ENCODE measurements at regions not wholly inside any gene's neighbourhood (a gene's known extent, or its start where the extent isn't known, plus 50 kb on each side); places are given as distances from the start of the nearest gene placed in this dataset.

DNA sequence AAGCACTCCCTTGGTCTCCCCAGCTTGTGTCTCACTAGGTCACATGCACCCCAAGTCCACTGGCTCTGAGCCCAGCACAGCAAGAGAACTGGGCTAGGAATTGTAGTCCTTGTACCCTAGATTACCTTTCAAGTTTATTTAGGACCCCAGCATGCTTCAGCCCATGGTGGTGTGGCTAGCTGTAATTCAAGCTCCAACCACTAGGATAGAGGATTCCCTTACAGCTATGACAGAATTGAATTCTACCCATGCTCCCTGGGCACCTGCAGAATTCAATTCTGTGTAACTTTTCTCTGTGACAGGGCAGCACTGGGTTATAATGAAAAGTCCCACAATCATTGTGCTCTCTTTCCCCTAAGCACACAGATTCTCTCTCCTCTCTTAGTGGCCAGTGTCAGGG is 253.8 kb upstream of the DMD start:
- DNase-seq (ENCODE audit: low read depth): no peak
- no peak overlapping the region for H3K4me3 ChIP-seq (ENCODE audit: low read depth, low read length)

GRCh38 chrX:33457102-33457501 is 245.8 kb upstream of the DMD start:
- no peak overlapping the region for H3K4me3 ChIP-seq (ENCODE audit: low read depth, low read length)
- no peak for DNase-seq (ENCODE audit: low read depth)

DNA sequence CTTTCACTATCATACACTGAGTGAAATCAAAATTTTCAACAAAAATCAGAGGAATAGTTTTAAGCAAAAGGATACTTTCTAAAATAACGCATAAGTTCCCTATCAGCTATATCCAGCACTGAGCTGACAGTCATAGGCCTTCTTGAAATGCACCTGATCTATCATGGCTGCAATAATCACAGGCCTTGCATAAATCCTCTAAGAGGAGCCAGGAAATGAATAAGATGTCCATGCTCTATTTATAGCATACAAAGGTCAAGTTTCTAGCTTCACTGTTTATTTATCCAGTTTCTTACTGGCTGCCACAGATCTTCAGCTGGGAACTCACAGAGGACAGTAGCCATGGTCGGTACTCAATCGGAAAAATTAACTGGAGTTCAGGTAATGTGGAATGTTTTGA is 235.9 kb upstream of the DMD start:
- DNase-seq (ENCODE audit: low read depth): no peak
- no peak overlapping the region for H3K4me3 ChIP-seq (ENCODE audit: low read depth, low read length)

DNA sequence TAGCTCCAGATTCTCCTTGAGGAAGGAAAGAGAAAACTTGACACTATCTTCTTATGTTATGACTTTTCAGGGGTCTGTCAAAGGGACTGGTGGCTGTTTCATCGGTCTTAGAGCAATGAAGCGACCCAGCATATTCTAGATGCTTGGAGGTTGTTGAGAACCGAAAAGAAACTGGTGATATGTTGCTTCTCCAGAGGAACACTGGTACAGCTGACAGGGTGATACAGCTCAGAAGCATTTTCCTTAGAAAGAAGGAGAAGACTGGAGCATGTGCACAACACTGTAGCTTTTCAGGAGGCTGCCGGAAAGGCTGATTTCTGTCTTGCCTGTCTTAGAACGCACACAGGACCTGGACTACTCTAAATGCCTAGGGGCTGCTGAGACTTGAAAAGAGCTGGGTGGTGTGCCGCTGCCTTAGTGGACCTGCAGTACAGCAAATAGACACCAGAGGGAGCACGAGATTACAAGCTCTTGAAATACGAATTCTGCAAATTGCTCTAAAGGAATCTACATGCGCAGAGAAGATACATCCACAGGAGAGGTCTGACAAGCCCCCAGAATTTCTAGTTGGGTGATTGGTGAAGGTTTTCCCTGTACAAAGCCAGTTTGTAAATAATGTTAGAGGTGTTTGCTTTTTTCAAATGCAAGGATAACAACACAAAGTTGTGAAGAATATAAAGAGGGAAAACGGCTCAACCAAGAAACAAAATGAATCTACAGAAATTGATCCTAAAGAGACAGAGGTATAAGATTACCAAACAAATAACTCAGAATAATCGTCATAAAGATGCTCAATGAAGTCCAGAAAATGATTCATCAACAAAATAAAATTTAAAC is 223.1 kb upstream of the DMD start:
- no peak overlapping the region for H3K4me3 ChIP-seq (ENCODE audit: low read depth, low read length)
- DNase-seq (ENCODE audit: low read depth): peak; percentile 2

DNA sequence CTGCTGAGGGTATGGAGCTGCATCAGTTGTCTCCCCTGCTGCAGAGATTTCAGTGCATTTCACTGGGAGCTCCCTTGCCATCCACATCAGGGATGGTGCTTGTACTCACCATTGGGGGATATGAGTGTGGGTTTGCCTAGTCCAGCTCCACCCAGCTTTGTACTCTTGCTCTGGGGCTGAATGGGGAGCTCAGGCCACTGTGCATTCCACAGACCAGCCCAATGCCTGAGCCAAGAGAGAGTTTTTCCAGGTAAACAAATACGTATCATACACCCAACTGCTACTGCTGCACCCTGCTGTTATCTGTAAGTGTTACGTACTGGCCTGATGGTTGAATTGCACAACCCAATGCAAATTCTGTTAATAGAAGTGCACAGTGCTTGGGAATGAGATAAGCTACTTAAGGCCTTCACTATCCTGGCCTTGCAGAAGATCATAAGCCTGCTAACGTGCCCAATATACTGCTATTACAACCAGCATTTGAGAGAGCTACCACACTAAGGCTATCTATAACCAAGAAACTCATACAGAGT is 205.0 kb upstream of the DMD start:
- no peak for DNase-seq (ENCODE audit: low read depth)
- H3K4me3 ChIP-seq (ENCODE audit: low read depth, low read length): no peak overlapping the region

DNA sequence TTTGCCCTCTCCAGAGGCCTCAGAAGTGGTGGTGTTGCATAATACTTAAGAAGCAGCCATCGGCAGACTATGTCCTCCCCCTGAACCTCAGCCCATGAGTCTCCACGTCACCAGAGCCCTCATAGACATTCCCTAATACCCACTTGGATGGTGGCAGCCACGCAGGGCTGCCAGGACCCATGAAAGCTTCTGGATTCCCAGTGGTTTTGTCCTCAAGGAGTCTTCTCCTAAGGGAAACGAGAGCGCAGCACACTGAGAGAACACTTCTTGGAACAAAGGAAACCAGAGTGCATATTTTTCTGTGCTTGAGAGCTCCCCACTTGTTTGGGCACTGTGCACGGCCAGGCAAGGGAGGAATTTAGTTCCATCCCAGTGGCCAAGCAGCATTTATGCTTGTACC is 204.1 kb upstream of the DMD start:
- no peak for DNase-seq (ENCODE audit: low read depth)

DNA sequence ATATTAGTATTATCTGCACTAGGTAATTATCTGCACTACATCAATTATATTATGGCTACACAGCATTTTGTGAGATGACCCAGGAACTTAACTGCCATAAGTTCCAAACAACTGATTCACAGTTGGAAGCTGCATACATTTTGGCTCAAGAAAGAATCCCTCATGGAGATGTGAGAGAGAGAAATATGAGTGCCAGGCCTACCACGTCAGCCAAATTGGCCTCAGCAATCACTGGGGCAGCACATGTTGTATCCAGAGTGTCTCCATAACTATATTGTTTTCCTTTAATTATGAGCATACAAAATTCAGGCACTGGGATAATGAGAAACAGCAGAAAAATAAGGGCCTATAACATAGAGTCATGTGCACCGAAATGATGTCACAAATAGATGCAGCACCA is 174.2 kb upstream of the DMD start:
- no peak overlapping the region for H3K4me3 ChIP-seq (ENCODE audit: low read depth, low read length)
- no peak for DNase-seq (ENCODE audit: low read depth)

More for the DNA sequence above, 204.1 kb upstream of the DMD start:
- H3K4me3 ChIP-seq (ENCODE audit: low read depth, low read length): no peak overlapping the region

- no peak for DNase-seq (ENCODE audit: low read depth)
- H3K4me3 ChIP-seq (ENCODE audit: low read depth, low read length): no peak overlapping the region
Observed at GRCh38 chrX:33379839-33380238, 168.5 kb upstream of the DMD start.

GRCh38 chrX:33357606-33358005 is 146.3 kb upstream of the DMD start:
- H3K4me3 ChIP-seq (ENCODE audit: low read depth, low read length): no peak overlapping the region
- DNase-seq (ENCODE audit: low read depth): no peak

- H3K4me3 ChIP-seq (ENCODE audit: low read depth, low read length): peak overlapping the region; percentile 22
- DNase-seq (ENCODE audit: low read depth): no peak
Observed at GRCh38 chrX:33339219-33339618, 127.9 kb upstream of the DMD start.

DNA sequence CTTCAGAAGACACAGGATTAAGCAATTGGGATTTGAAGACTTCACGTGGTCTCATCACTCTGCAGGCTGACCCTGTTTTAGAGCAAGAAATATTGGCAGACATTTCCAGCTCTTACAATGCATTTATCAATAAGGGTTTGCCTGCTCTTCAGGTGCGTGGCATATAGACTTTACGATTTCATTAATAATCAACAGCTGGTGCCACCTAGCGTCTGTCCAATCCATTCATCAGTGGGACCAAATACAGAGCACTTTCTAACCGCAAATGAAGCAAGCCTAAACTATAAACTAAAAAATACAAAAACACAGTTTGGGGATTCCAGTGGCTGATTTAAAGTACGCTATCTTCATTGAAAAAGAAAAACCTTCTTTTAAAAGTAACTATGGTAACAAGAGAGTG is 125.4 kb upstream of the DMD start:
- DNase-seq (ENCODE audit: low read depth): no peak
- no peak overlapping the region for H3K4me3 ChIP-seq (ENCODE audit: low read depth, low read length)

DNA sequence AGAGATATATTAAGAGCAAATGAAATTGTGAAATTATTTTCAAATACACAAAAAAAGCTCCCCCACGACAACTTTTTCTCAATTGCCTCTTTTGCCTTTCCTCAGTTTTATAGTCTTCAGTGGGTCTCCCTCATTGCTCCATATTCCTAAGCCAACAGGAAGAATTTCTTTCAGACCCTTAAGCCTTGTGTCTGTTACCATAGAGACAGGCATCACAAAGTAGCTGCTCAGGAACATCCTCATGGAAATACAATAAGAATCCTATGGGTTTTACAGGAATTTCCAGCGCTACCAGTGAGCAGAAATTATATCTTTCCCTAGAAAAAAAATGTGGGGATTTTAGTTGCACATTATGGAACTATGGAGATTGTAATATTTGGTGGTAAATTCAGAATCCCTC is 121.9 kb upstream of the DMD start:
- H3K4me3 ChIP-seq (ENCODE audit: low read depth, low read length): no peak overlapping the region
- no peak for DNase-seq (ENCODE audit: low read depth)

DNA sequence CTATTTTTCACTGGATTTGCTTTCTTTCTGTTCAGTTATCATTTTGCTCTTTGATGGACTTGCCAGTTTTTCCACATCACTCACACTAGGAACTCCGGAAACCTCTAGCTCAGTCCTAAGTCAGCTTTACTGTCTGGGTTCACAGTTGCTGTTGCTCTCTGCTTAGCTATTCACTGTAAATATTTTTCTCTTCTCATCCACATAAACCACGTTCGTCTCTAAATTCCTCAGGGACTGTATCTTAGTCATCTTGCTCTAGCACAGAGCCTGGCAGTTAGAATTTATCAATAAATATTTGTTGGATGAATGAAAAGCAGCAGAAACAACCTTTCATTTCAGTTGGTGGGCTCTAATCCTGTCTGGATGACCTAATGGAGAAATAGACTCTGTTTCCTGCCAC is 119.4 kb upstream of the DMD start:
- no peak overlapping the region for H3K4me3 ChIP-seq (ENCODE audit: low read depth, low read length)
- no peak for DNase-seq (ENCODE audit: low read depth)

GRCh38 chrX:33324099-33324498 is 112.8 kb upstream of the DMD start:
- no peak overlapping the region for H3K4me3 ChIP-seq (ENCODE audit: low read depth, low read length)
- DNase-seq (ENCODE audit: low read depth): no peak

- peak; percentile 18 for DNase-seq (ENCODE audit: low read depth)
- H3K4me3 ChIP-seq (ENCODE audit: low read depth, low read length): no peak overlapping the region
Observed at GRCh38 chrX:33307911-33308354, 96.6 kb upstream of the DMD start.

DNA sequence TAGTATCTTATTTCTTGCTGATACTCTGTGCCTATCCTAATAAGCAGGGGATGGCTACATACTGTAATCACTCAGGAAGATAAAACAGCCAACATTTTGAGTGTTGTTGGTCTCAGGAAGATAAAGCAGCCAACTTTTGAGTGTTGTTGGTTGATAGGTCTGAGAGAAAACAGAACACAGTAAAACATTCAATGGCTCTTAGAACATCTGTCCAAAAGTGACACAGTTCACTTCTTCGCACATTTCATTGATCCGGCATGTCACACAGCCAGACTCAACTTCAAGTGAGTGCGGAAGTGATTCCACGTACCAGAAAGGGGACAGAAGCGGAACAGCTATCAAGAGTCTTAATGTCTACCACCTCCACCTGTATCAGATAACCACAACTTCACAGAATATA is 87.3 kb upstream of the DMD start:
- no peak for DNase-seq (ENCODE audit: low read depth)

DNA sequence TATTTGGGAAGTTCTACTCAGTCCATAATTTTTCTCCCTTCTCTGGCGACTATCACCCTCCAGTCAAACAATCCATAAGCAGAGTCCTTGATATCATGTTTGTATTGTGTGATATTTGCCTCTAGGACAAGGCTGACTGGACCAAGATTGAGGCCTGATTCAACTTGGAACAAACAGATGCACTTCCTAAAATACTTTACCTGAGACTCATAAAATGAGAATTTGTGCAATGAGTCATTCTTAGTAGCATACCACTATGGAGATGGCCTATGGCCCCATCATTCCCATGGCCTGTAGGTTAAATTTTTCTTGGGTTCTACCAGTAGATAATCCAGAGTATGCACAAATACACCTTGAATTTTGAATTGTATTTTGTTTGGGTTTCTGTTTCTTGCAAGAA is 74.2 kb upstream of the DMD start:
- no peak overlapping the region for H3K4me3 ChIP-seq (ENCODE audit: low read depth, low read length)
- DNase-seq (ENCODE audit: low read depth): no peak

More for the DNA sequence above, 87.3 kb upstream of the DMD start:
- H3K4me3 ChIP-seq (ENCODE audit: low read depth, low read length): no peak overlapping the region

DNA sequence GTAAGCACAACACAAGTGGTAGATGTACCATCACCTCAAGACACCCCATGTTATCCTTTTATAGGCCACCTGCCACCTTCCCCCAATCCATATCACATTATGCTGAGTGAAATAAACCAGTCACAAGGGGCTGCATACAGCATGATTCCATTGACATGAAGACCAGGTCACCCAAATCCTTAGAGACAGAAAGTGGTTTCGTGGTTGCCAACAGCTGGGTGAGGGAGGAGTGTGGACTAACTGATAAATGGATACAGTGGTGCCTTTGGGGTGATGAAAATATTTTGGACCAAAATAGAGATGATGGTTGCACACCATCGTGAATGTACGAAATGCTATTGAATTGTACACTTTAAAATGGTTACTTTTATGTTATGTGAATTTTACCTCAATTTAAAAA is 65.7 kb upstream of the DMD start:
- DNase-seq (ENCODE audit: low read depth): no peak
- H3K4me3 ChIP-seq (ENCODE audit: low read depth, low read length): no peak overlapping the region

DNA sequence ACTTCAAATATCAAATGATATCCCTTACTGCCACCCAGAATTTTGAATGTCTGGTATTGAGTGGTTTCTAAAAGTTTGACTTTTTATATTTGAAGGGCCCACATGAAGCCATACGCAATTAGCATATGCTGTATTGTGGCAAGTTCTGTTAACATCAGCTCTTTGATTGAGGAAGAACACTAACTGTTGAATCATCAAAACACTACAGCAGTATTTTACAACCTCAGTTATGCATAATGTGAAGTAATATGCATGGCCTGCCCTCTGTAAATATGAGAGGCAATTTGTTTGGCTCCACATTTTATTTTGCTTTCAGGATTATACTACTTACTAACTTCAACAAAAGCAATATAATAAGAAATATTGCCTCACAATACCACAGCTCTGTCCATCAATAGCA is 62.2 kb upstream of the DMD start:
- no peak for DNase-seq (ENCODE audit: low read depth)

GRCh38 chrX:33272986-33273385 is 61.6 kb upstream of the DMD start:
- H3K4me3 ChIP-seq (ENCODE audit: low read depth, low read length): no peak overlapping the region
- no peak for DNase-seq (ENCODE audit: low read depth)

More for the DNA sequence above, 62.2 kb upstream of the DMD start:
- no peak overlapping the region for H3K4me3 ChIP-seq (ENCODE audit: low read depth, low read length)
